Umbilical cord (tissue), 1 donor: ENCODE measurements at regions not wholly inside any gene's neighbourhood (a gene's known extent, or its start where the extent isn't known, plus 50 kb on each side); places are given as distances from the start of the nearest gene placed in this dataset.
"Not testable (repeated sequence)": the region's sequence is repeated elsewhere in the genome, so short reads cannot be mapped to it uniquely, and the experiment has no call there.

Experiments used
- DNase-seq: peaks from one replicate; pipeline ENCODE4 v3.0.0-alpha.2; 2015; ENCODE audit warnings: low spot score

GRCh38 chr7:12985228-12985627 lies 297.8 kb downstream of the ARL4A start:
- DNase-seq = no peak

- DNase-seq = no peak
Measured at GRCh38 chr7:12985752-12986151, 298.3 kb downstream of the ARL4A start.

DNA sequence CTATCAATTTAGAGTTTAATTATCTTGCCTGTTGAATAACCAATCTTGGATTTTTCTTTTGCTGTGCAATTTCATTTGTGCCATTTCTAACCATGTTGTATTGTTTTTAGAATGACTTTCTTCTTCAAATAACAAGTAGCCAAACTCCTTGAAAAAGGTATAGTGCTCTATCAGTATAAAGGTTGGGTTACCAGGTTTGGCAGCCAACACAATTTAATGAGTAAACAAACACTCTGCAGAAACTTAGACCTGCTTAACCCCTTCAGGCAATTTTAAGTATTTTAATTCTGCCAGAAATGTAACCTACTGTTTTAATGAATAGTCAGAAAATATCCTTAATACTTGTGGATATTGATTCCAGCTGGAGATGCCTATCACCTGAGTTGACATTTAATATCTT lies 299.8 kb downstream of the ARL4A start:
- DNase-seq = no peak

- DNase-seq = no peak
Measured at GRCh38 chr7:12990440-12990839, 303.0 kb downstream of the ARL4A start.

- DNase-seq = peak; percentile 38
Measured at GRCh38 chr7:12993025-12993424, 305.6 kb downstream of the ARL4A start.

DNA sequence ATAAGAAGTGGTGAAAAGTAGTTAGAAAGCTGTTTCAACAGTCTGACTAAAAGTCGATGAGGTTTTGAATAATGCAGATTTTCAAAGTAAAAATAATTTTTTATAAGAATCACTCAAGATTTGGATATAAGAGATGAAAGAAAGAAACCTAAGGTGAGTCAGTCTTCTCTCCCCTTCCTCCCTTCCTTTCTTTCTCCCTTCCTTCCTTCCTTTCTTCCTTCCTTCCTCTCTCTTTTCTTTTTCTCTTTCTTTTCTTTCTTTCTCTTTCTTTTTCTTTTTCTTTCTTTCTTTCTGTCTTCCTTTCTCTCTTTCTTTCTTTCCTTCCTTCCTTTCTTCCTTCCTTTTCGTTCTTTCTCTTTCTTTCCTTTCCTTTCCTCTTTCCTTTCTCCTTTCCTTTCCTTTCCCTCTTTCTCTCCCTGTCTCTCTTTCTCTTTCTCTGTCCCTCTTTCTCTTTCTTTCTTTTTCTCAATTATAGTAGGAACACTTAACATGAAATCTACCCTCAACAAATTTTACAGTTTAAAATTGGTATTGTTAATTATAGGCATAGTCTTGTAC lies 308.6 kb downstream of the ARL4A start:
- no peak for DNase-seq

- DNase-seq = no peak
Measured at GRCh38 chr7:13007331-13007730, 319.9 kb downstream of the ARL4A start.

DNA sequence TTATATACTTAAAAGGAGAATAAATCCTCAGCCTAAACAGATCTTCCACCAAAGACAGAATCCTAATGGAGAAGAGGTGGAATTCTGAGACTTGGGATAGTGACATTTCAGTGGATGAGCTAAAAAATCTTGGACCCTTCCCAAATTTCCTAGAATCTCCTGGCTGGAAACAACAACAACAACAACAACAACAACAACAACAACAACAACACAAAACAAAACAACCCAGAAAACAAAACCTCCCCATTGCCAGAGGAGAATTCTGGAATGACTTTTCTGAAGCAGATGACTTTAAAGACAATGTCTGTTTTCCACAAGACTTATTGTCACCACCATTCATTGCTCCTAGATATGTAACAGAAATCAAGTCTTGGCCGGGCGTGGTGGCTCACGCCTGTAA lies 322.1 kb downstream of the ARL4A start:
- DNase-seq = no peak

DNA sequence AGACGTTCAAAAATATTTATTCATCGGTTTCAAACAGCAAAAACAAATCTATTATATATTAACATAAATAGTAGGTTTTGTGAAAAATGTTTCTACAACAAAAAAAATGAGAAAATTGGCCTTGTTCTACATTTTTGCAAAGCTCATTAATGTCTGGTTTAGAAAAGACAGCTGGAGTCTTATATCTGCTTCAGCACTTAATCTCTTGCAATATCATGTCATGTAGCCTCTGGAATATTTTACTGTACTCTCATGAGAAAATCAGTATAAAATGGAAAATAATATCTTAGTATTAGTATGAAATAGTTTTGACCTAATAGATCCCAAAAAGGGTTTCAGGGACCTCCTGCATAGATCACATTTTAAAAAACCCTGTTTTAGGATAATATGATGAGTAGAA lies 326.6 kb downstream of the ARL4A start:
- DNase-seq = peak; percentile 82

- no peak for DNase-seq
Measured at GRCh38 chr7:13016036-13016581, 328.7 kb downstream of the ARL4A start.

GRCh38 chr7:13016592-13017332 lies 329.3 kb downstream of the ARL4A start:
- peak; percentile 57 for DNase-seq

GRCh38 chr7:13017333-13017857 lies 330.0 kb downstream of the ARL4A start:
- peak; percentile 90 for DNase-seq

GRCh38 chr7:13017881-13018280 lies 330.4 kb downstream of the ARL4A start:
- DNase-seq = no peak

DNA sequence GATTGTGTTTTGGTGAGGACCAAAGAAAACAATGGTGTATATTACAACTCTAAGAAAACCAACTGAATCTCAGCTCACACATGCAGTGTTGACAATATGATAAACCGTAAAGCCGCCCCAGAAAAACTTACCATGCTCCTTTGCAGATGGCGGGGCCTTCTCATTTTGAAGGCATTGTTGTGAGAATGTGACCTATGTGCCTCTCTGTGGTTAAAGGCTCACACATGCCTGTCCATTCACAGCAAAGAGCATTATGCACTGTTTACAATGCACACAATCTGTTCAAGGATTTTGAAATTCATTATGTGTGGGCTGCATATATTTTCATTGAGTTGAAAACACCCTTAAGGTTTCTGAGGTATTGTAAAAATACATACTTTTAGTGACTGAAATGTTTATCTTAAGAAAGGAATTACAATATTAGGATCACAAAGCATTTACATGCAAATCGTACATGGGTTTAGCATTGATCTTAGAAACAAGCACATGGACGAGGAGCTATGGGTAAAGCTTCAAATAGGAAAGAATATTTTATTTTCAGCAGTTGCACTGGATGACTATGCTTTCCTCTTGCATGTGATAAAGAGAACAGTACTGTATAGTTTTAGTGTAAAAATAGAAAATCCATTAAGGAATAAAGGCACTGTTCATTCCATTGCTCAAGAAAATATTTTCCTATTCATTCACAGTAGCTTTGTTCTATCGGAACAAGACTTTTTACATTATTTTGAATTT lies 334.3 kb downstream of the ARL4A start:
- no peak for DNase-seq

- no peak for DNase-seq
Measured at GRCh38 chr7:13024121-13024674, 336.8 kb downstream of the ARL4A start.

GRCh38 chr7:13025043-13025442 lies 337.6 kb downstream of the ARL4A start:
- DNase-seq = not testable (repeated sequence)

- DNase-seq = no peak
Measured at GRCh38 chr7:13027321-13027720, 339.9 kb downstream of the ARL4A start.

- no peak for DNase-seq
Measured at GRCh38 chr7:13028036-13028824, 340.8 kb downstream of the ARL4A start.

DNA sequence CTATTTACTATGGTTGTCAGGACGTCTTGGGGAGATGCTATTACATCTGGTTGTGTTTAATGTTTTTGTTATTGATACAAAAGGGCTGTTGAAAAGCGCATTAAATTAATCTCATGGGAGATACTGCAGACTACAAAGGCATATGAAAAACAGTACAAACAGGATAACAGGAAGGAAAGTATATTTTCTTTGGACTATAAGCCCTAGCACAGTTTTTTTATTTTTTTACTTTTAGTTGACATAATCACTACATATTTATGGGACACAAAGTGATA lies 341.3 kb downstream of the ARL4A start:
- peak; percentile 59 for DNase-seq

- DNase-seq = peak; percentile 67
Measured at GRCh38 chr7:13031468-13031867, 344.0 kb downstream of the ARL4A start.

GRCh38 chr7:13032084-13032483 lies 344.7 kb downstream of the ARL4A start:
- no peak for DNase-seq
